PFSK-1 (cell line): ENCODE measurements at regions not wholly inside any gene's neighbourhood (a gene's known extent, or its start where the extent isn't known, plus 50 kb on each side); places are given as distances from the start of the nearest gene placed in this dataset.

Experiments used
- FOXP2 ChIP-seq: optimal IDR thresholded peaks from 2 replicates; pipeline ENCODE3; 2011; ENCODE audit warnings: borderline replicate concordance, control low read depth, inconsistent platforms; ENCODE audit not compliant: insufficient read depth; ENCODE audit errors: extremely low read length, extremely low read depth
- POLR2AphosphoS5 ChIP-seq: IDR thresholded peaks from 2 replicates; pipeline ENCODE4 v1.6.1; 2012; ENCODE audit warnings: low read depth, mild to moderate bottlenecking, control low read depth, low read length, moderate library complexity
- REST ChIP-seq, 2 experiments: IDR thresholded peaks; 2 replicates each; pipeline versions ENCODE4 v1.6.1 to v1.8.0; 2011 to 2012; ENCODE audit warnings: low read depth in 2 of 2, low read length in 2 of 2, control low read depth in 1 of 2, inconsistent platforms in 1 of 2, mild to moderate bottlenecking in 1 of 2, moderate library complexity in 1 of 2; ENCODE audit not compliant: insufficient read depth in 1 of 2
- SIN3A ChIP-seq: IDR thresholded peaks from 2 replicates; pipeline ENCODE4 v1.6.1; 2012; ENCODE audit warnings: mild to moderate bottlenecking, low read length, moderate library complexity, borderline replicate concordance; ENCODE audit not compliant: insufficient read depth
- TAF1 ChIP-seq: IDR thresholded peaks from 2 replicates; pipeline ENCODE4 v1.6.1; 2012; ENCODE audit warnings: low read length, control low read depth, borderline replicate concordance; ENCODE audit not compliant: insufficient read depth

GRCh38 chr5:27734838-27735237, 696.5 kb upstream of the CDH9 start:
- no peak for TF ChIP-seq SIN3A
- no peak for TF ChIP-seq POLR2AphosphoS5
- TF ChIP-seq FOXP2 = no peak
- TF ChIP-seq REST (IDR thresholded peaks at IDR 0.05; ENCODE audit: insufficient read depth in 1 of 2, low read depth in 2 of 2, low read length in 2 of 2) = no peak
- TF ChIP-seq TAF1 = no peak

- TF ChIP-seq SIN3A (no peak), POLR2AphosphoS5 (no peak), TAF1 (no peak)
Measured at GRCh38 chr5:27733237-27733636, 694.9 kb upstream of the CDH9 start.

- no peak for TF ChIP-seq POLR2AphosphoS5
- no peak for TF ChIP-seq REST (IDR thresholded peaks at IDR 0.05; ENCODE audit: insufficient read depth in 1 of 2, low read depth in 2 of 2, low read length in 2 of 2)
- no peak for TF ChIP-seq SIN3A
- no peak for TF ChIP-seq FOXP2
- TF ChIP-seq TAF1 = no peak
Measured at GRCh38 chr5:27727254-27727653, 688.9 kb upstream of the CDH9 start.

- no peak for TF ChIP-seq TAF1
- no peak for TF ChIP-seq REST (IDR thresholded peaks at IDR 0.05; ENCODE audit: insufficient read depth in 1 of 2, low read depth in 2 of 2, low read length in 2 of 2)
- TF ChIP-seq SIN3A = no peak
- TF ChIP-seq FOXP2 = no peak
- no peak for TF ChIP-seq POLR2AphosphoS5
Measured at GRCh38 chr5:27722337-27722736, 684.0 kb upstream of the CDH9 start.

GRCh38 chr5:27708534-27708933, 670.1 kb upstream of the CDH9 start:
- TF ChIP-seq FOXP2 (no peak), REST (IDR thresholded peaks at IDR 0.05; ENCODE audit: insufficient read depth in 1 of 2, low read depth in 2 of 2, low read length in 2 of 2) (no peak), SIN3A (no peak), POLR2AphosphoS5 (no peak), TAF1 (no peak)
